IPS-18a (cell line): ENCODE measurements at regions not wholly inside any gene's neighbourhood (a gene's known extent, or its start where the extent isn't known, plus 50 kb on each side); places are given as distances from the start of the nearest gene placed in this dataset.

Experiments used
- H3K27ac ChIP-seq: one replicate; pipeline ENCODE4 v1.5.1; 2013; ENCODE audit warnings: low read length
- H3K27me3 ChIP-seq: one replicate; pipeline ENCODE4 v1.6.1; 2013; ENCODE audit warnings: mild to moderate bottlenecking, low read length; ENCODE audit not compliant: control insufficient read depth, insufficient read depth
- H3K36me3 ChIP-seq: one replicate; pipeline ENCODE4 v1.6.1; 2013; ENCODE audit warnings: low read depth, low read length; ENCODE audit not compliant: control insufficient read depth
- H3K4me1 ChIP-seq: one replicate; pipeline ENCODE4 v1.6.1; 2013; ENCODE audit warnings: low read depth, low read length; ENCODE audit not compliant: control insufficient read depth
- H3K4me3 ChIP-seq: one replicate; pipeline ENCODE4 v1.5.1; 2013; ENCODE audit warnings: low read length
- H3K9ac ChIP-seq: one replicate; pipeline ENCODE4 v1.6.1; 2013; ENCODE audit warnings: mild to moderate bottlenecking, low read length, moderate library complexity
- H3K9me3 ChIP-seq: one replicate; pipeline ENCODE4 v1.6.1; 2013; ENCODE audit warnings: low read depth, low read length; ENCODE audit not compliant: control insufficient read depth

- H3K4me1 ChIP-seq: no peaks in the 10 kb centered on the region
- H3K36me3 ChIP-seq: no peaks in the 10 kb centered on the region
- no peaks in the 10 kb centered on the region for H3K27me3 ChIP-seq
- no peaks in the 10 kb centered on the region for H3K9me3 ChIP-seq
- H3K27ac ChIP-seq: no peak overlapping the region
- no peak overlapping the region for H3K9ac ChIP-seq
- H3K4me3 ChIP-seq: no peak overlapping the region
Measured at GRCh38 chr16:17590711-17591654, 120.2 kb upstream of the XYLT1 start.

GRCh38 chr16:17589898-17590297 lies 119.1 kb upstream of the XYLT1 start:
- Histone ChIP-seq H3K4me1 (no peaks in the 10 kb centered on the region), H3K4me3 (no peak overlapping the region), H3K9ac (no peak overlapping the region), H3K27me3 (no peaks in the 10 kb centered on the region), H3K27ac (no peak overlapping the region), H3K9me3 (no peaks in the 10 kb centered on the region), H3K36me3 (no peaks in the 10 kb centered on the region)

- no peak overlapping the region for H3K4me3 ChIP-seq
- no peaks in the 10 kb centered on the region for H3K36me3 ChIP-seq
- H3K9ac ChIP-seq: no peak overlapping the region
- H3K4me1 ChIP-seq: no peaks in the 10 kb centered on the region
- H3K9me3 ChIP-seq: peaks cover 4% of the 10 kb centered on the region
- no peaks in the 10 kb centered on the region for H3K27me3 ChIP-seq
- no peak overlapping the region for H3K27ac ChIP-seq
Measured at GRCh38 chr16:17585449-17586074, 114.8 kb upstream of the XYLT1 start.

DNA sequence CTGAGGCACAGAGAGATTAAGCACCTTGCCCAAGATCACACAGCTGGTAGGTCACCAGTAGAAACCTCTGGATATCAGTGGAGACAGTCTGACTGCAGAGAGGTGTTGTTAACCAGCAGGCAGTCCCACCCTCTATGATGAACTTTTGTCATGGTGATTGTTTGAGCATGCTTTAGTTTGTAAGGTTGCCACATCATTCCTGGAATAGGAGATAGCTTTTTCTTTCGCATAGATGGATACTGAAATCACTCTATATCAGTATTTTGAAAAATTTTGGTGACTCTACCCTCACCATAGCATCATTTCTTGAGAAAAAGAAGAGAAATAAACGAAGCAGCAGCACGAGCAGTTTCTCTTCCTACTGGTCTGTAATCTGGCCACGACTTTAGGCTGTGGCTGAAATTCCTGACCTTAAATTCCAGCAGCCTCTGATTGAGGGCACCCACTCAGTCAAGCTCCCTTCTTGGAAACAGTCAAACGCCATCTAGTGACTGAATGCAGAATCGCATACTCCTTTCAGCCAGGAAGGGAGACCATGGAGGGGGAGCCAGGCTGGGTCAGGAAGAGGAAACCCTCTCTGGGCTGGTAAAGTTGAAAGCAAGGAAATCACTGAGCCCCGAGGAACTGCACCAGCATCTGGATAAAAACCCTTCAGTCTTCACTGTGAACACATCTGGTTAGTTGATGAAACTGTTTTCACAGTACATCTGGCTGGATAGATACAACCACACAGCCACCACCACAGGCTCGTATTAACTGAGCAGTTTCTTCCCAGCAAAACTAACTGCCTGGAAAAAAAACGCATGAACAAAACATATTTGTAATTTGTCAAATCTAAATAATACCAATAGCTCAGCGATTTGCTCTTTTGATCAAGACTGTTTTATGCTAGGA lies 108.5 kb upstream of the XYLT1 start:
- Histone ChIP-seq H3K9ac (no peak overlapping the region), H3K4me1 (peaks cover 10% of the 10 kb centered on the region), H3K27ac (peak overlapping the region; percentile 33), H3K27me3 (no peaks in the 10 kb centered on the region), H3K4me3 (peak overlapping the region; percentile 22), H3K9me3 (peaks cover 4% of the 10 kb centered on the region), H3K36me3 (no peaks in the 10 kb centered on the region)

DNA sequence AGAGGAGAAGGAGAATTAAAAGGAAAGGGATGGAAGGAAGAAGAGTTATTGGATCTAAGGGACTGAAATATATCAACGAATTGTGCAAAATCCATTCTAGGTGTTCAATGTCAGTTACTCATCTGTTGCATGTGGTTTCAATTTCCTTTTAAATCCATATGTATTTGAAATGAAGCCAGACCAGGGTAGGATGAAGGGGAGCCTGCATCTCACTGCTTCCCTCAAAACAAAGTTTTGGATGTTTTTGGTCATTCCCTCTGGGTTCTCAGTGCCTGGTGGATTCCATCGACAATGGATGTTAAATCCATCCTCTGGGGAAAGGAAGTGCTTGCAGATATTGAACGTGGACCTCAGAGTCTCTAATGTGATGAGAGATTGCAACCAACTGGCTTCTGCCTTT lies 103.5 kb upstream of the XYLT1 start:
- Histone ChIP-seq H3K27me3 (no peaks in the 10 kb centered on the region), H3K9ac (no peak overlapping the region)

DNA sequence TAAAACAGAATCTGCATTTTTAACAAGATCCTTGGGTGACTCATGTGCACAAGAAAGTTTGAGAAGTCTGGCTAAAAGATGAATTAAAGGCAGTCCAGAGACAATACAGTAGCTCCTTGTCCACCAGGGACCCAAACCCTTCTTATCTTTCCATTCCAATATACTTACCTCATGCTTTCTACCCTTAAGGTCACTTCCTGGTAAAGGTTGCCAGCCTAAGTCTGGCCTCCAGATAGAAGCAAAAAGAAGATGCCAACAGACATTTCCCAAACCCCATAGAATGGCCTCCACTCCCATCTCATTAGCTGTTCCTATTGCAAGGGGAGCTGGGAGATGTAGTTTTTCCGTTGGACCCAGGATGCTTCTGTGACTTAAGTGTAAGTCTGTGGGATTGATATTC lies 101.4 kb upstream of the XYLT1 start:
- no peak overlapping the region for H3K4me3 ChIP-seq
- H3K9me3 ChIP-seq: no peaks in the 10 kb centered on the region
- H3K4me1 ChIP-seq: no peaks in the 10 kb centered on the region
- H3K9ac ChIP-seq: no peak overlapping the region
- no peaks in the 10 kb centered on the region for H3K27me3 ChIP-seq
- no peaks in the 10 kb centered on the region for H3K36me3 ChIP-seq
- no peak overlapping the region for H3K27ac ChIP-seq

More for the DNA sequence above, 103.5 kb upstream of the XYLT1 start:
- no peak overlapping the region for H3K4me3 ChIP-seq
- H3K27ac ChIP-seq: no peak overlapping the region
- no peaks in the 10 kb centered on the region for H3K36me3 ChIP-seq
- no peaks in the 10 kb centered on the region for H3K9me3 ChIP-seq
- H3K4me1 ChIP-seq: peaks cover 7% of the 10 kb centered on the region

DNA sequence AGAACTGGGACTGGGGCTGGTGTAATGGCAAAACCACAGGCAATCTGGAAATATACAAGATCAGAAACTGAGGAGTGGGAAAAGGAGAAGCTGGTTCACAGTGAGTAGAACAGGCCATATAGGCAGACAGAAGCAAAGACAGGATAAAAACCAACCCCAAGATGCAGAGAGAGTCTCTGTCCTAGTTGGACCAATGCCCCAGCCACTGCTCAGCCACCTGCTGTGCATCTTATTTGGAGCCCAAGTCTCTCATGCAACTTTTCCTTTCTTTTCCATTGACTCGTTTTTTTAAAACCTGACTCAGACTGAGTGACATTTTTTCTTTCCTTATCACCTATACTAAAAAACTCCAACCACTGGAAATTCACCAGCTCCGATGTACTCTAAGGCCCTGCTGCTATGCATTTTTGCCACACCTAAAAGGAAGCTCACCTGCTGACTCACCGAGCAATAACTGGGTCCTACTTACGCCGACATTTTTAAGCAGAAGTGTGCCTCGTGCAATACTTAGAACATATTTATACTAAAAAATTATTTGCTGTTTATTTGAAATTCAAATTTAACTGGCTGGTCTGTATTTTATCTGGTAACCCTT lies 100.8 kb upstream of the XYLT1 start:
- Histone ChIP-seq H3K27me3 (no peaks in the 10 kb centered on the region), H3K27ac (no peak overlapping the region), H3K4me1 (no peaks in the 10 kb centered on the region), H3K36me3 (no peaks in the 10 kb centered on the region), H3K4me3 (no peak overlapping the region), H3K9me3 (no peaks in the 10 kb centered on the region), H3K9ac (no peak overlapping the region)

- Histone ChIP-seq H3K27me3 (no peaks in the 10 kb centered on the region), H3K9ac (no peak overlapping the region), H3K36me3 (no peaks in the 10 kb centered on the region), H3K4me3 (no peak overlapping the region), H3K27ac (no peak overlapping the region), H3K9me3 (no peaks in the 10 kb centered on the region), H3K4me1 (no peaks in the 10 kb centered on the region)
Measured at GRCh38 chr16:17568239-17568638, 97.5 kb upstream of the XYLT1 start.

DNA sequence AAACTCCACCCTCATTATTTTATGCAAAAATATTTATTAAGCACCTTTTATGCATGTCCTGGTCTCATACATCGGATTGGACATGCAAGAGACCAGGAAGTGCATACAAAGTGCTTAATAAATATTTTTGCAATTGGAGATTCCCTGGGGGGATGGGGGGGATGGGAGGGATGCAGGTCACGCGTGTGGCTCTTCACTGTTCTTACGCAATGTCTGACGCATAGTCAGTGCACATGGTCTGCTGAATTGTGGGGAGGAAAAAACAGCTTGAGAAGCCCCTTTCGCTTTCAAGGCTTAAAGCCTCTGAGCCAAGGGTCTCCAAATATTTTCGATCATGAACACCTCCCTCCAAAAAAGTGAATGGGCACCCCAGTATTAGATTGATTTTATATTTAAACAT lies 96.7 kb upstream of the XYLT1 start:
- no peaks in the 10 kb centered on the region for H3K9me3 ChIP-seq
- H3K36me3 ChIP-seq: no peaks in the 10 kb centered on the region
- H3K27ac ChIP-seq: no peak overlapping the region
- no peak overlapping the region for H3K9ac ChIP-seq
- no peaks in the 10 kb centered on the region for H3K4me1 ChIP-seq
- H3K4me3 ChIP-seq: no peak overlapping the region
- no peaks in the 10 kb centered on the region for H3K27me3 ChIP-seq

- Histone ChIP-seq H3K36me3 (no peaks in the 10 kb centered on the region), H3K9ac (no peak overlapping the region), H3K4me3 (no peak overlapping the region), H3K27me3 (no peaks in the 10 kb centered on the region), H3K4me1 (no peaks in the 10 kb centered on the region), H3K9me3 (no peaks in the 10 kb centered on the region), H3K27ac (no peak overlapping the region)
Measured at GRCh38 chr16:17566656-17567450, 96.1 kb upstream of the XYLT1 start.
